ENCODE measurements at regions not wholly inside any gene's neighbourhood (a gene's known extent, or its start where the extent isn't known, plus 50 kb on each side); places are given as distances from the start of the nearest gene placed in this dataset.

GRCh38 chr7:69032848-69033247, 565.4 kb upstream of the AUTS2 start:
- Mint-ChIP-seq H3K27ac (ENCODE audit: unreplicated experiment) (no peak overlapping the region), H3K27me3 (ENCODE audit: unreplicated experiment) (no peaks in the 10 kb centered on the region), H3K4me1 (ENCODE audit: low read depth, unreplicated experiment) (no peaks in the 10 kb centered on the region), H3K4me3 (ENCODE audit: unreplicated experiment) (no peak overlapping the region), H3K36me3 (ENCODE audit: unreplicated experiment) (no peaks in the 10 kb centered on the region), H3K9me3 (ENCODE audit: unreplicated experiment) (no peaks in the 10 kb centered on the region)
- TF ChIP-seq, protein P1, sequence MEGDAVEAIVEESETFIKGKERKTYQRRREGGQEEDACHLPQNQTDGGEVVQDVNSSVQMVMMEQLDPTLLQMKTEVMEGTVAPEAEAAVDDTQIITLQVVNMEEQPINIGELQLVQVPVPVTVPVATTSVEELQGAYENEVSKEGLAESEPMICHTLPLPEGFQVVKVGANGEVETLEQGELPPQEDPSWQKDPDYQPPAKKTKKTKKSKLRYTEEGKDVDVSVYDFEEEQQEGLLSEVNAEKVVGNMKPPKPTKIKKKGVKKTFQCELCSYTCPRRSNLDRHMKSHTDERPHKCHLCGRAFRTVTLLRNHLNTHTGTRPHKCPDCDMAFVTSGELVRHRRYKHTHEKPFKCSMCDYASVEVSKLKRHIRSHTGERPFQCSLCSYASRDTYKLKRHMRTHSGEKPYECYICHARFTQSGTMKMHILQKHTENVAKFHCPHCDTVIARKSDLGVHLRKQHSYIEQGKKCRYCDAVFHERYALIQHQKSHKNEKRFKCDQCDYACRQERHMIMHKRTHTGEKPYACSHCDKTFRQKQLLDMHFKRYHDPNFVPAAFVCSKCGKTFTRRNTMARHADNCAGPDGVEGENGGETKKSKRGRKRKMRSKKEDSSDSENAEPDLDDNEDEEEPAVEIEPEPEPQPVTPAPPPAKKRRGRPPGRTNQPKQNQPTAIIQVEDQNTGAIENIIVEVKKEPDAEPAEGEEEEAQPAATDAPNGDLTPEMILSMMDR (IDR thresholded peaks at IDR 0.05; ENCODE audit: partially characterized antibody, unreplicated experiment): no peak
- no peak for DNase-seq

DNA sequence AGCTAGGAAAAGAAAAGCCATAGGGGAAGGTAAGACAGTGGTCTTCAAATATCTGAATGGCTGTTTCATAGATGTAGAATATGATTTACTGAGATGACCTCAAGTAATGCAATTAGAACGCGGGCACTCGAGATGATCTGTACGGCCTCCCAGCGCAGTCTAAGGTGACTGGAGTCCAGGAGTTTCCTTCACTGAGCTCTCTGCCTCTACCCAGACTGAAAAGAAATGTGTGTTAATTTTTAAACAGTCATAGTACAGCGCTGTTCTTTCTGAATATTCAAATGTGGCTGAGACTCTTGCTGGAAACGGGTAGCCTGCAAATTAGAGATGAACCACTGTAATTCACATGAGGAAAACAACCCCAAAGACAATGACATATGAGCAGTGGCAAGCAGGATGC, 562.4 kb upstream of the AUTS2 start:
- Mint-ChIP-seq H3K9me3 (ENCODE audit: unreplicated experiment) (no peaks in the 10 kb centered on the region), H3K4me3 (ENCODE audit: unreplicated experiment) (no peak overlapping the region)
- TF ChIP-seq, protein P1 (IDR thresholded peaks at IDR 0.05; ENCODE audit: partially characterized antibody, unreplicated experiment): no peak

GRCh38 chr7:69036301-69036700, 562.0 kb upstream of the AUTS2 start:
- no peak overlapping the region for H3K27ac Mint-ChIP-seq (ENCODE audit: unreplicated experiment)
- no peaks in the 10 kb centered on the region for H3K4me1 Mint-ChIP-seq (ENCODE audit: low read depth, unreplicated experiment)
- TF ChIP-seq, protein P1 (IDR thresholded peaks at IDR 0.05; ENCODE audit: partially characterized antibody, unreplicated experiment): no peak
- no peak for DNase-seq
- H3K4me3 Mint-ChIP-seq (ENCODE audit: unreplicated experiment): no peak overlapping the region
- no peaks in the 10 kb centered on the region for H3K36me3 Mint-ChIP-seq (ENCODE audit: unreplicated experiment)
- no peaks in the 10 kb centered on the region for H3K9me3 Mint-ChIP-seq (ENCODE audit: unreplicated experiment)
- H3K27me3 Mint-ChIP-seq (ENCODE audit: unreplicated experiment): no peaks in the 10 kb centered on the region

More for the DNA sequence above, 562.4 kb upstream of the AUTS2 start:
- DNase-seq: no peak
- Mint-ChIP-seq H3K27ac (ENCODE audit: unreplicated experiment) (no peak overlapping the region), H3K4me1 (ENCODE audit: low read depth, unreplicated experiment) (no peaks in the 10 kb centered on the region), H3K36me3 (ENCODE audit: unreplicated experiment) (no peaks in the 10 kb centered on the region), H3K27me3 (ENCODE audit: unreplicated experiment) (no peaks in the 10 kb centered on the region)

GRCh38 chr7:69038915-69039314, 559.4 kb upstream of the AUTS2 start:
- Mint-ChIP-seq H3K27ac (ENCODE audit: unreplicated experiment) (no peak overlapping the region), H3K27me3 (ENCODE audit: unreplicated experiment) (no peaks in the 10 kb centered on the region), H3K4me3 (ENCODE audit: unreplicated experiment) (no peak overlapping the region), H3K9me3 (ENCODE audit: unreplicated experiment) (no peaks in the 10 kb centered on the region), H3K4me1 (ENCODE audit: low read depth, unreplicated experiment) (no peaks in the 10 kb centered on the region), H3K36me3 (ENCODE audit: unreplicated experiment) (peaks cover 13% of the 10 kb centered on the region)
- DNase-seq: no peak
- TF ChIP-seq, protein P1 (IDR thresholded peaks at IDR 0.05; ENCODE audit: partially characterized antibody, unreplicated experiment): no peak

- H3K27ac Mint-ChIP-seq (ENCODE audit: unreplicated experiment): no peak overlapping the region
- no peak overlapping the region for H3K4me3 Mint-ChIP-seq (ENCODE audit: unreplicated experiment)
- peaks cover 2% of the 10 kb centered on the region for H3K9me3 Mint-ChIP-seq (ENCODE audit: unreplicated experiment)
- no peak for DNase-seq
- H3K4me1 Mint-ChIP-seq (ENCODE audit: low read depth, unreplicated experiment): peaks cover 7% of the 10 kb centered on the region
- peaks cover 16% of the 10 kb centered on the region for H3K36me3 Mint-ChIP-seq (ENCODE audit: unreplicated experiment)
- peaks cover under 1% of the 10 kb centered on the region for H3K27me3 Mint-ChIP-seq (ENCODE audit: unreplicated experiment)
- TF ChIP-seq, protein P1 (IDR thresholded peaks at IDR 0.05; ENCODE audit: partially characterized antibody, unreplicated experiment): no peak
Observed at GRCh38 chr7:69042138-69042537, 556.1 kb upstream of the AUTS2 start.
